Effector memory CD8-positive, alpha-beta T cell (primary cell): ENCODE measurements at regions not wholly inside any gene's neighbourhood (a gene's known extent, or its start where the extent isn't known, plus 50 kb on each side); places are given as distances from the start of the nearest gene placed in this dataset.

Source experiments
- ATAC-seq: fragments of 150-1000 bp; cut with Tn5 transposase; replicated peaks from 2 replicates; pipeline ENCODE4 v1.10.0; 2021; ENCODE audit warnings: mild to moderate bottlenecking, moderate library complexity
- DNase-seq, 3 experiments: peaks; one replicate each; pipeline ENCODE4 v3.0.0; 2021
- H3K27ac Mint-ChIP-seq, 2 donors: one replicate each; pipeline ENCODE4 v1.8.0; 2022; ENCODE audit warnings: mild to moderate bottlenecking in 2 of 2, mixed read lengths in 2 of 2, moderate library complexity in 2 of 2
- H3K27me3 Mint-ChIP-seq, 2 donors: one replicate each; pipeline ENCODE4 v1.8.0; 2022; ENCODE audit warnings: mixed read lengths in 2 of 2
- H3K36me3 Mint-ChIP-seq: one replicate; pipeline ENCODE4 v1.8.0; 2022; ENCODE audit warnings: mild to moderate bottlenecking, moderate library complexity, mixed read lengths; ENCODE audit not compliant: insufficient read depth
- H3K4me1 Mint-ChIP-seq, 2 donors: one replicate each; pipeline ENCODE4 v1.8.0; 2022; ENCODE audit warnings: low read depth in 2 of 2, mixed read lengths in 2 of 2
- H3K4me3 Mint-ChIP-seq, 2 donors: one replicate each; pipeline ENCODE4 v1.8.0; 2022; ENCODE audit warnings: mild to moderate bottlenecking in 2 of 2, mixed read lengths in 2 of 2, moderate library complexity in 2 of 2
- H3K9me3 Mint-ChIP-seq, 2 donors: one replicate each; pipeline ENCODE4 v1.8.0; 2022; ENCODE audit warnings: mixed read lengths in 2 of 2

- no peak for ATAC-seq
- Mint-ChIP-seq H3K36me3 (no peaks in the 10 kb centered on the region), H3K9me3 (no peaks in the 10 kb centered on the region), H3K27me3 (no peaks in the 10 kb centered on the region), H3K4me1 (no peaks in the 10 kb centered on the region), H3K27ac (no peak overlapping the region), H3K4me3 (no peak overlapping the region)
- no peak for DNase-seq
Observed at GRCh38 chr16:51416926-51417325, 265.9 kb upstream of the SALL1 start.

- no peaks in the 10 kb centered on the region for H3K27me3 Mint-ChIP-seq
- H3K4me3 Mint-ChIP-seq = no peak overlapping the region
- no peaks in the 10 kb centered on the region for H3K36me3 Mint-ChIP-seq
- H3K27ac Mint-ChIP-seq = no peak overlapping the region
- H3K9me3 Mint-ChIP-seq = peaks cover 9 to 19% of the 10 kb centered on the region in 2 donors
- ATAC-seq = no peak
- no peak for DNase-seq
- H3K4me1 Mint-ChIP-seq = no peaks in the 10 kb centered on the region
Observed at GRCh38 chr16:51410125-51410524, 259.1 kb upstream of the SALL1 start.

GRCh38 chr16:51409001-51409675, 258.1 kb upstream of the SALL1 start:
- Mint-ChIP-seq H3K36me3 (no peaks in the 10 kb centered on the region), H3K9me3 (peaks cover 9 to 19% of the 10 kb centered on the region in 2 donors), H3K27ac (no peak overlapping the region), H3K4me3 (no peak overlapping the region), H3K4me1 (no peaks in the 10 kb centered on the region), H3K27me3 (no peaks in the 10 kb centered on the region)
- ATAC-seq (no peak), DNase-seq (no peak)

GRCh38 chr16:51408357-51408756, 257.3 kb upstream of the SALL1 start:
- H3K9me3 Mint-ChIP-seq = peaks cover 9 to 19% of the 10 kb centered on the region in 2 donors
- H3K4me3 Mint-ChIP-seq = no peak overlapping the region
- H3K36me3 Mint-ChIP-seq = no peaks in the 10 kb centered on the region
- H3K4me1 Mint-ChIP-seq = no peaks in the 10 kb centered on the region
- ATAC-seq (no peak), DNase-seq (no peak)
- H3K27me3 Mint-ChIP-seq = no peaks in the 10 kb centered on the region
- no peak overlapping the region for H3K27ac Mint-ChIP-seq

- no peak for DNase-seq
- no peak for ATAC-seq
- peaks cover 9 to 19% of the 10 kb centered on the region in 2 donors for H3K9me3 Mint-ChIP-seq
Observed at GRCh38 chr16:51407921-51408320, 256.9 kb upstream of the SALL1 start.

GRCh38 chr16:51407199-51407598, 256.1 kb upstream of the SALL1 start:
- DNase-seq (no peak), ATAC-seq (no peak)
- Mint-ChIP-seq H3K4me3 (no peak overlapping the region), H3K27ac (no peak overlapping the region), H3K4me1 (no peaks in the 10 kb centered on the region), H3K9me3 (peaks cover 9 to 19% of the 10 kb centered on the region in 2 donors), H3K36me3 (no peaks in the 10 kb centered on the region), H3K27me3 (no peaks in the 10 kb centered on the region)

More at GRCh38 chr16:51407921-51408320, 256.9 kb upstream of the SALL1 start:
- Mint-ChIP-seq H3K36me3 (no peaks in the 10 kb centered on the region), H3K4me1 (no peaks in the 10 kb centered on the region), H3K4me3 (no peak overlapping the region), H3K27me3 (no peaks in the 10 kb centered on the region), H3K27ac (no peak overlapping the region)

GRCh38 chr16:51405361-51405760, 254.3 kb upstream of the SALL1 start:
- Mint-ChIP-seq H3K27ac (no peak overlapping the region), H3K4me3 (no peak overlapping the region), H3K9me3 (peaks cover 4 to 9% of the 10 kb centered on the region in 2 donors), H3K27me3 (no peaks in the 10 kb centered on the region), H3K36me3 (no peaks in the 10 kb centered on the region), H3K4me1 (no peaks in the 10 kb centered on the region)
- DNase-seq (no peak), ATAC-seq (no peak)

- H3K4me1 Mint-ChIP-seq = no peaks in the 10 kb centered on the region
- H3K9me3 Mint-ChIP-seq = peaks cover 0 to 2% of the 10 kb centered on the region in 2 donors
- ATAC-seq = no peak
Observed at GRCh38 chr16:51404386-51404785, 253.3 kb upstream of the SALL1 start.

GRCh38 chr16:51402785-51403184, 251.7 kb upstream of the SALL1 start:
- Mint-ChIP-seq H3K4me1 (no peaks in the 10 kb centered on the region), H3K9me3 (peaks cover 0 to 2% of the 10 kb centered on the region in 2 donors), H3K4me3 (no peak overlapping the region), H3K27me3 (no peaks in the 10 kb centered on the region), H3K27ac (no peak overlapping the region), H3K36me3 (no peaks in the 10 kb centered on the region)
- ATAC-seq = no peak
- DNase-seq = no peak

More at GRCh38 chr16:51404386-51404785, 253.3 kb upstream of the SALL1 start:
- Mint-ChIP-seq H3K4me3 (no peak overlapping the region), H3K27ac (no peak overlapping the region), H3K36me3 (no peaks in the 10 kb centered on the region), H3K27me3 (no peaks in the 10 kb centered on the region)
- no peak for DNase-seq

GRCh38 chr16:51402298-51402697, 251.2 kb upstream of the SALL1 start:
- Mint-ChIP-seq H3K27ac (no peak overlapping the region), H3K27me3 (no peaks in the 10 kb centered on the region), H3K4me3 (no peak overlapping the region), H3K9me3 (peaks cover 0 to 2% of the 10 kb centered on the region in 2 donors), H3K36me3 (no peaks in the 10 kb centered on the region), H3K4me1 (no peaks in the 10 kb centered on the region)
- DNase-seq (no peak), ATAC-seq (no peak)

GRCh38 chr16:51401673-51402072, 250.6 kb upstream of the SALL1 start:
- ATAC-seq (no peak), DNase-seq (no peak)
- H3K27me3 Mint-ChIP-seq = no peaks in the 10 kb centered on the region
- peaks cover 0 to 2% of the 10 kb centered on the region in 2 donors for H3K9me3 Mint-ChIP-seq
- H3K27ac Mint-ChIP-seq = no peak overlapping the region
- H3K36me3 Mint-ChIP-seq = no peaks in the 10 kb centered on the region
- H3K4me1 Mint-ChIP-seq = no peaks in the 10 kb centered on the region
- no peak overlapping the region for H3K4me3 Mint-ChIP-seq

GRCh38 chr16:51399908-51400670, 249.0 kb upstream of the SALL1 start:
- no peak overlapping the region for H3K27ac Mint-ChIP-seq
- H3K4me1 Mint-ChIP-seq = no peaks in the 10 kb centered on the region
- DNase-seq (no peak), ATAC-seq (no peak)
- H3K27me3 Mint-ChIP-seq = no peaks in the 10 kb centered on the region
- no peak overlapping the region for H3K4me3 Mint-ChIP-seq
- no peaks in the 10 kb centered on the region for H3K36me3 Mint-ChIP-seq
- H3K9me3 Mint-ChIP-seq = no peaks in the 10 kb centered on the region

- Mint-ChIP-seq H3K4me1 (no peaks in the 10 kb centered on the region), H3K27ac (no peak overlapping the region), H3K27me3 (no peaks in the 10 kb centered on the region), H3K9me3 (no peaks in the 10 kb centered on the region), H3K4me3 (no peak overlapping the region), H3K36me3 (peaks cover 2% of the 10 kb centered on the region)
- ATAC-seq (no peak), DNase-seq (no peak)
Observed at GRCh38 chr16:51394421-51394820, 243.4 kb upstream of the SALL1 start.

GRCh38 chr16:51393381-51394005, 242.4 kb upstream of the SALL1 start:
- Mint-ChIP-seq H3K4me3 (no peak overlapping the region), H3K27me3 (no peaks in the 10 kb centered on the region), H3K27ac (no peak overlapping the region), H3K36me3 (peaks cover 2% of the 10 kb centered on the region), H3K4me1 (no peaks in the 10 kb centered on the region), H3K9me3 (no peaks in the 10 kb centered on the region)
- DNase-seq (no peak), ATAC-seq (no peak)
